HG02981 (cell line): ENCODE measurements at regions not wholly inside any gene's neighbourhood (a gene's known extent, or its start where the extent isn't known, plus 50 kb on each side); places are given as distances from the start of the nearest gene placed in this dataset.
"Not testable (repeated sequence)": the region's sequence is repeated elsewhere in the genome, so short reads cannot be mapped to it uniquely, and the experiment has no call there.

Experiments used
- ATAC-seq: cut with Tn5 transposase; IDR thresholded peaks from one replicate; pipeline ENCODE4 v1.9.1; 2021; ENCODE audit warnings: mild to moderate bottlenecking, moderate library complexity; ENCODE audit not compliant: unreplicated experiment

DNA sequence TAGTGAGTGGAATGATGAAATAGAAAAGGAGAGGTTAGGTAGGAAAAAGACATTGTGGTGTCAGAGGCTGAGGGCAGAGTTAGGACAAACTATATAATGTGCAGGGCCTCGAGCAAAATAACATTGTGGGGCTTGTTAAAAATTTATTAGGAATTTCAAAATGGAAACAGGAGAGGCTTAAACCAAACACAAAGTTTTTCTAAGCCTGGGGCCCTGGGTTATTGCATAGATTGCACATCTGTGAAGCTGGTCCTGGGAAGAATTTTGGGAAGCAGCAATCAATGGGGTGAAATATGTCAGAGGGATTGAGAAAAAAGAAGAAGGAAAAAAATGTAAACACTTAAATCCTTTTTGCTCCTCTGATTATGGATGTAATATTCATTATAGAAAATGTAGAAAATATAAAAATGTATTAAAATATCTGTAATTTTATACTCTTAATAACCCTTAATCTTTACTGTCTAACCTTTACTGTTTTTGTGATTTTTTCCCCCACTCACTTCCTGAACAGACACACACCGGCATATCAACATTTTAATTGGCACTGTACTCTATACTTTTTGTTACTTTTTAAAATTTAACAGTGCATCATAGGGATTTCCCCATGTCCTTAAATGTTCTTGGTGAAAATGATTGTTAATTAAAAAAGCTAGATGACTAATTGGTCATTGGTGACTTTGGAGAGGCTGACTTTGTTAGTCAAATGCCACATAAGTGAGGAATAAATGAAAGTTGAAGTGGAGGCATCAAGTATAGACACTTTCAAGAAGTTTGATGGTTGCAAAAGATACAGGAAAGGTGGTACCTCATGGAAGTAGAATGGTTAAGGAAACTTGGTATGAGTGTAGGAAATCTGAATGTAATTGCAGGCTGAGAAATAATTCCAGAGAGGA is 183.4 kb downstream of the NFKBIZ start:
- no peak for ATAC-seq

DNA sequence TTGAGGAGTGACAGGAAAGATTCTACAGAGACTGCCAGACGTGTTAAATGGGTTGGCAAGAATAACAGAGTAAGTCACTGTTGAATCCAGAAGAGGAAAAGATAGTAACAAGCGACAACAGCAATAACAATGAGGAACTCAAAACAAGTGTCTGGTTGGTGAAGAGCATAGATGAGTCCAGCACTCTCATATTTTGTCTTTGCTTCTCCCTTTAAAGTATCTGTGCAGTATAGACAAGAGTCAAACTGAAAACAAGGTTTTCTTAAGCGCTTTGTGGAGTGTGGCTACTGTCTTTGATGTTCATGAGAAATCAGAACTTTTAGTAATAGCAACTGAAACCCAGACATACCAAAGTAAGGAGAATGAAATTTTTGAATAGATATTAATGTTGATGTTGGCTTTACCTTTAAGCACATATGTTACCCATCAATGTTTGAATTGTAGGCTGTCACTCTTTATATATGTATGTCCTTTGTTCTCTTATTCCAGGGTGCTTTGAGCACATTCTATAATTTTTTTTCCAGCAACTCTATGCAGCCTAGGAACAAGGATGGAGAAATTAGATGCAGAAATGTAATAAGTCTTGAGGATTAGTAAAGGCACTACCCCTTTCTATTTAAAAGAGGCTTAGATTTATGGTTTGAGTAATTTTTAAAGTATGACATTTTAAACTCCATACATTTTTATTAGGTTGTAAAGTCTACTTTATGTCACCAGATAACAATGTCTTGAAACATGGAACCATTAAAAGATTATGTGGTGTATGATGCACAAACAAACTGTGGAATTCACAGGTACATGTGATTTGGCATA is 185.5 kb downstream of the NFKBIZ start:
- no peak for ATAC-seq

DNA sequence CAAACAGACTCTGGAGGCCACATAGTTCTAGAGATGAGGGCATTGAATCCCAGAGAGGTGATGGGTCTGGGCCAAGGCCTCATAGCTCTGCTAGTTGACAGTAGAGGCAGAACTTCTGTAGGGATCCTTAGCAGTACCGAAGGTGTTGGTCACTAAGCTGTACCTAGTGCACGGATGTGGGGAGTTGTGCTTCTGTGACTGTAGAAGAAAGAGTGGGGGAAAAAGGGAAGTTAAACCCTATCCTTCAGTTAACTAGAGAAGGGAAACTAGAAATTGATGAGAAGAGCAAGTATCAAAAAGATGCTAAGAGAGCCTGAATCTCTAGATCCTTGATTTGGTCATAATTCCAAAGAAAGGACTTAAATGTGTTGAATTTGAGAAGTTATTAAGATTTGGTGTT is 186.7 kb downstream of the NFKBIZ start:
- ATAC-seq = peak; percentile 52

DNA sequence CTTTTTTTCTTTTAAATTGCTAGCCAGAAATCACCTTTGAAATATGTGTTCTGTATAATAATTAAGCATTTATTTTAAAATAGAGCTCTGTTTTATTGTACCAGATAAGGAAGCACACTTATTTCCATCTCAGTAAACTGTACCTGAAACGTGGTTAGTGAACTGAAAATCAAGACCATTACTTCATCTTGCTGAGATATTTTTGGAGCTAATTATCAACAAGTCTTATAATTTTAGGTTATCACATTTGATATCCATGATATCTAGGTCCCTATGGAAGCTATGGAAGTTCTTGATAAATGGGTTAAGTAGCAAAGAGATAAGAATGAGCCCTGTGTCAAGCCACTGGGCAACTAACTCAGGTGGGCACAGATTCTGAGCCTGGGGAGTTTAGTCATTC is 187.2 kb downstream of the NFKBIZ start:
- ATAC-seq = no peak

DNA sequence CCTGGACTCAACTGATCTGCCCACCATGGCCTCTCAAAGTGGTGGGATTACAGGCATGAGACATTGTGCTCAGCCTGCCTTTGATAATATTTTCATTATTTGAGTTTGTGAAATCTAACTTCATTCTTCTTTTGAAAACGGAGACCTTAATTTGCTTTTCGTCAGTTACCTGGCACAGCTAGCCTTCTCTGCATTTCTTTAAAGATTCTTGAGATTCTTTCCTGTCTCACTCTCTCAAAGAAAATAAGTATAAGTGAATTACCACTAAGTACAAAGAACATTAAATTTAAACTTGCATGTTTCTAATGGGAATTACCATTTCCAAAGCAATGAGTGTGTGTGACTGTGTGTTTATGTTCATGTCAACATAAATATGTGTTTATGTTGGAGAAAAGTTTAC is 187.9 kb downstream of the NFKBIZ start:
- ATAC-seq = no peak

DNA sequence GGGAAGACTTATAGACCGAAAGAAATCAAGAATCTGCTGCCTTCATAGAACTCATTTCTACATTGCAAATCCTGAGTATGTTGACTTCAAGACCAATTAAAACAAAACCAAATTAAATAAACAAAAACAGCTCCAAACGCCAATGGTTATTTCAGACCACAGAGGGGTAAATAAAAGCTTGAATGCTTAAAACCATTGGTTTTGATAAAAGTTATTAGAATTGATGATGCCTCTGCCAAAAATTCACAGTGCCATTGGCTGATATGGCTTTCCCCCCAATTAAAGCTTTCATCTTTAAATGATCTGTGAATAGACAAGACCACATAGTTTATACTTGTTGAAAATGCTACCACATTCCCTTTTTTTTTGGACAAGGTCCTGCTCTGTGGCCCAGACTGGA is 188.5 kb downstream of the NFKBIZ start:
- no peak for ATAC-seq

DNA sequence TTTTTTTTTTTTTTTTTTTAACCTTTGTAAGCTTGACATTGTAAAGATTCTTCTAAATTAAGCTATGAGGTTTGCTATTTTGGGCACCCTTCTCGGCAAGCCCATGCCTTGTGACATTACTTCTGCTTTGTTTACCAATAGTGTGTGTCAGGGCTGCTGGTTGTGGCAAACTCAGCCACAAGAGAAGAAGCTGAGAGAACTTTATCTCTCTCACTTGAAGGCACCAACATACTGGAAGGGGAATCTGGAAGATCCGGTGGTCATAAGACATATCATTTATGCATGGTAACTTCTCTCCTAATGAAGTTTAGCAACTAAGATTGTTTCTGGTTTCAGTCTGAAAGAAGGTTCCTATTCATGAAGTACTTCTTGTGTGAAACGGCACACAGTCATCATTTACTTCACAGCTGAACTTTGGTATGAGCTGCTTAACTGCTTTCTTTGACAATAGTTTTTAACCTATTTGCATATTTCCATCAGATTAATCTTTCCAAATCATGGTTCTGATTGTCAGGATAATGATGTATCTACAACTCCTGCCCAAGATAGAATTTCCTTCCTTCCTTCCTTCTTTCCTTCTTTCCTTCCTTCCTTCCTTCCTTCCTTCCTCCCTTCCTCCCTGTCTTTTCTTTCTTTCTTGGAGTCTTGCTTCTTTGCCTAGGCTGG is 189.3 kb downstream of the NFKBIZ start:
- ATAC-seq = peak; percentile 72

DNA sequence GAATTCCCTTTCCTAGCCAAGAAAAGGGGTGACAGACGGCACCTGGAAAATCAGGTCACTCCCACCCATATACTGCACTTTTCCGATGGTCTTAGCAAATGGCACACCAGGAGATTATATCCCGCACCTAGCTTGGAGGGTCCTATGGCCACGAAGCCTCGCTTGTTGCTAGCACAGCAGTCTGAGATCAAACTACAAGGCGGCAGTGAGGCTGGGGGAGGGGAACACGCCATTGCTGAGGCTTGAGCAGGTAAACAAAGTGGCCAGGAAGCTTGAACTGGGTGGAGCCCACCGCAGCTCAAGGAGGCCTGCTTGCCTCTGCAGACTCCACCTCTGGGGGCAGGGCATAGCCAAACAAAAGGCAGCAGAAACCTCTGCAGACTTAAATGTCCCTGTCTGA is 190.8 kb downstream of the NFKBIZ start:
- ATAC-seq = not testable (repeated sequence)

DNA sequence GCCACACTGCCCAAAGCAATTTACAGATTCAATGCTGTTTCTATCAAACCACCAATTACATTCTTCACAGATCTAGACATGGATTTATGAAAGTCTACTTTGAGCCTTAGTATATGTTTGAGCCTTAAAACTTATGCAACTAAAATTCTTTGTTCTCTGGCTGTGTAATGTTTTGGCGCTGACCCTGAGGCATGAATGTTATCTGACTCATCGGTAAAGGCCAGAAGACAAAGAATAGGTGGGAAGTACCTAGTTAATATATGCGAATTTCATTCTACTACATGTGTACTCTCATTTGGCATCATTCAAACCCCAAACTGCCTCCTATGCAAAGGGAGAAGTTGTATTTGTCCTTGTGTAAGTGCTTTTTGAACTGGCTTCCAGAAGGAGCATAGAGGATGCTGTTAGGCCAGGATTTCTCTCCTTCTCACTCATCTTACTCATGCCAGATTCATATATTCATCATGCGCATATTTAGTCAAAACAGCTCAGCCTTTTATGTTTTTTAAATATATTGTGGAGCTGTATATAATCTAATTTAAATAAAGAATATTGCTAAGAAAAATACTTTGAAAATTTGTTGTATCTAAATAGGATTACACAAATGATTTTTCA is 204.2 kb downstream of the NFKBIZ start:
- ATAC-seq = no peak

DNA sequence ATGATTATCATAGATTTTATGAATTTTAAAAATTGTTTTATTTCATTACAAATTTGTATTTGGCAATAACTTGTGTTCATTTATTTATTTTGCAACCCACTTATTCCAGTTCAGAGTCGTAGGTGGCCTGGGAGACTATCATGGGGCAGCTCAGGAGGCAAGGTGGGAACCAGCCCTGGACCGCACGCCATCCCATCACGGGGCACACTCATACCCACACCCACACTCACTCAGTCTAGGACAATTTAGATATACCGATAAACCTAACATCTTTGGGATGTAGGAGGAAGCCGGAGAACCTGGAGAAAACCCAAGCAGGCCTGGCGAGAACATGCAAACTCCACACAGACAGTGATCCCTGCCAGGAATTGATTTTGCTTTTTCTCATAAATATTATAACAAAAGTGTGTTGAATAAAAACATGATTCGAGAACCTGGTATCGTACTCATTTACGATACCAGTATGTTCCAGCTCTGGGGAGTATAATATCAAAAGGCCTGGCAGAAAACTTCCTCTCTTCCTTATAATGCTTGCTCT is 205.3 kb downstream of the NFKBIZ start:
- no peak for ATAC-seq

DNA sequence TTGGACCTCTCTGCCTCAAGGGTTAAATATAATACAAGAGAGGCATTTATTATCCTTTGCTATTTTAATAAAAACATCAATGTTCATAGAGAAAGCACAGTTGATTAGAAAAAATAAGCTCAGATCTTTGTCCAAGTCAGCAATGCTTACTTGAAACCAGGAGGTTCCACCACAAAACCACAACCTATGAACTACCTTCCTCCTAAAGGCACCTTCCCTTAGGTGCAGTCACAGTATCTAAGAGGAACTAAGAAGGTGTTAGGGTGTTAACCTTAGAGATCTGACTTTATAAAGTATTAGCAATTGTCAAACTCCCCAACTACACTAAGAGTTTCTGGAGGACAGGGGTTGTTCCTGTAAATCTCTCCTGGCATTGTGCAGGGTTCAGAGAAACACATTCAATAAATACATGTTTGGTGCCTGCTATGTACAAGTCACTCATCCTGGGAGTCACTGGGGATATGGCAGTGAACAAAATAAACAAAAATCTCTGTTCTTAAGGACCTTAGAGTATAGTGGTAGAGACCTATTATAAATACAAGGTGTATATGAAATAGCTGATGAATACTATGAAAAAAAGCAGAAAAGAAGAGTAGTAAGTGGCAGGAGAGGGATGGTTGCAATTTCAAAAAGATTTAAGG is 208.6 kb downstream of the NFKBIZ start:
- peak; percentile 83 for ATAC-seq

DNA sequence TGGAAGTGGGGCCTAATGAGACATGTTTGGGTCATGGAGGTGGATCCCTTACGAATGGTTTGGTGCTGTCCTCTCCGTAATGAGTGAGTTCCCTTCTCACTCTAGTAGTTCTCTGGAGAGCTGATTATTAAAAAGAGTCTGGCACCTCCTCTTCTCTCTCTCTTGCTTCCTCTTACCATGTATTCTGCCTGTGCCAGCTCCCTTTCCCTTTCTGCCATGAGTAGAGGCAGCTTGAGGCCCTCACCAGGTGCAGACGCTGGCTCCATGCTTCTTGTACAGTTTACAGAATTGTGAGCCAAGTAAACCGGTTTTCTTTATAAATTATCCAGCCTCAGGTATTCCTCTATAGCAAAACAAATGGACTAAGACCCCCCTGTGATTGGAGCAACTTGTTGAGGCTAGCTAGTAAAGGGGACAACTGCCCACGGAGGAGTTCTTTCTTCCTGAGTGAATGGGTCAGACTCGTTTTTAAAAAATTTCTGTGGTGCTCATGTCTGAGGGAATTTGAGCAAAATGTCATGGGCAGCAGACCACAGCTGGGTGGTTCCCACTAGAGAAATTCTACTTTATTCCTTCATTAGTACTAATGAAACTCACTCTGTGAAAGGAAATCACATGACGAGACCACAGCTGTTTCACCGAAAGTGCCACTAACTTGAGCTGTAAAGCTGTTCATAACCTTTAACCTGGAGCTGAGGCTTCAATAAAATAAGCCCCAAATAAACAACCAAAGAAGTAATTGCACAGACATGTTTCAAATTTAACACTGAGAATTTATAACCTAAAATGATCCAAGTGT is 210.0 kb downstream of the NFKBIZ start:
- ATAC-seq = peak; percentile 72

DNA sequence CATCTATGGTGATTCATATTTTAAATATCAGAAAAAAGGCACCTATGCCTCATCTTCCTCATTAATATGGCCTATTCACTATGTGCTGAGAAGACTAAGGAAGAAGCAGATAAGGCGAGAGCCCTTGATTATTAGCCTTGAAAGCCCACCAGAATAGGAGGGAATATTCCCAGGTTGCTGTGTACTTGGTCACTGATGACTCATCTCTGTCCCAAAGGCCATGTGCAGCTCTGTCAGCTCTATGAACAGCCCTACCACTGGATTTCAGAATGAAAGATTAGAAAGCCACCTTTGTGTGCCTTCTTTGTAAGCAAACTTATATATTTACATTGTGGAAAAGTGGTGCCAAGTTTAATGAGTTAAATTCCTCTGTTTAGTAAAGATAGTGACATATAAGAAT is 211.5 kb downstream of the NFKBIZ start:
- no peak for ATAC-seq

DNA sequence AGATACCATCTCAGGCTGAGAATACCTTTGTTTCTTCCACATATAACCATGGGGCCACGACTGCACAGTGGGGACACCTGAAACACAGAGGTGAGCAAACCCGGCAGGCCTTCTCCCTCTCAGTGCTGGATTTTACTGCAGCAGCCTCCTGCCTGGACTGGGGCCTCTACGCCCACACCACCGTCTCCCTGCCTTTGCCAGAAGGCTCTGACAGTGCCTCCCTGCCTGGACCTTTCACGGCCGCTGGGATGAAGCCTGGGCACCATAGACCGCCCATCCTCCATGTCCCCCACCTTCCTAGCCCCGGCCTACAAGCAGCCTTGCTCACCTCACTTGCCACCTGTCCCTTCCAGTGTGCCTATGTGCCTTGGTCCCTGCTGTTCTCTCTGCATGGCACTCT is 214.3 kb downstream of the NFKBIZ start:
- no peak for ATAC-seq

DNA sequence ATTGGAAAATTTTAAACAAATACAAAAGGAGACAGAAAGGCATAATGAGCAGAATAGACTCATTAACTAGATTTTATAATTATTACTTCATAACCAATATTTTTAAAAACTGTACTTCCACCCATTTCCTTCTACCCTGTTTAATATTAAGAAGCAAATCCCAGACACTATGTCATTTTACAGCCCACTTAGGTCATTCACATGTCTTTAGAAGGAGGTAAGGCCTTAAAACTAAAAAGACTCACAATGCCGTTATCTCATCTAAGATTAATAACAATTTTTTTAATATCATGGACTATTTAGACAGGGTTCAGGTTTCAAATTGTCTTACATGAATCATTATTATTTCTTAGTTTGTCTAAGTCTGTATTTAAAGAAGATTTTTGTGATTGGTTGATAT is 217.2 kb downstream of the NFKBIZ start:
- no peak for ATAC-seq

DNA sequence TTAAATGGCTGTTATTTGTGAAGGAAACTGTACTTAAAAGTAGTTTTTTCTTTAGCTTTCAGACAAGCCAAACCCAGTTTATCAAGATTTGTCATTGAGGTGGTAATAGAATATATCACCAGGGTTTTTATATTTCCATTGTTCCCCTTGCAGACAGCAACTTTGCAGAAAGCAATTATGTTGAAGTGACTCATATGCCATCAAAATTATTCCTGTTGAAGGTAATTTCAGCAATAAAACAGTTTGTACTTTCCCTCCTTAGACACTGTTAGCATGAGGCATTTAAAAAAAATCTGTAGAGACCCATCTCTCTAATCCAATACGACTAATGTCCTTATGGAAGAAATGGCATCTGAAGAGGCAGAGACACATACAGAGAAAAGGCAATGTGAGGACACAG is 219.0 kb downstream of the NFKBIZ start:
- no peak for ATAC-seq

DNA sequence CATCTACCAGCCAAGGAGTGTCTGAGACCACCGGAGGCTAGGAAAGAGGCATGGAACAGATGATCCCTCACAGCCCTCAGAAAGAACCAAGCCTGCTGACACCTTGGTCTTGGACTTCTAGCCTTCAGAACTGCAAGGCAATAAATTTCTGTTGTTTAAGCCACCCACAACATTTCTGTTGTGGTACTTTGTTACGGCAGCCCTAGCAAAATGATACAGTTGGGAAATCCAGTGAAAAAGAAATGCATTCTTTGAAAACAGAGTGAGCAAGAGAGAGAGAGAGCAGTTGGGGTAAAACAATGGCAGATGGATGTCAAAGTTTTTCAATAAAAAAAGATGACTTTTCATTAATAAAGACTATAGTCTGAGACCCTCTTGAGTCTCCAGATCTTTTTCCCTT is 219.4 kb downstream of the NFKBIZ start:
- ATAC-seq = no peak

DNA sequence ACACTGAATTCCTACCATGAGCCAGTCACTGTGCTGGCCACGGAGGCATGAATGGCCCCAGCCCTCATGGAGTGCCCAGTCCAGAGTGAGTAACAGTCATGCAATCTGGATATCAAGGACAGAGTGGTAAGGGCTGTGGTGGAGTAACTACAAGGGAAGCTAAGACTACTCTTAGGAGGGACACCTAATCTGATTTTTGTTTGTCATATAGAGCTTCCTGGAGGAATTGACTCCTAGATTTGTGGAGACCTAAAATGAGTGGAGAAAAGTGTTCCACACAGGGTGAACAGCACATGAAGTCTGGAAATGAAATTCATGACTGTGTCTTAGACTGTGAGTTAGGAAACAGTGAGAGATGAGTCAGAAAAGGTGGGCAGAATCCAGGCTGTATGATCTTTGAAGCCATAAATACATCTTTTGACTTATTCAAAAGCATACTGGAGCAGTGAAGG is 219.9 kb downstream of the NFKBIZ start:
- no peak for ATAC-seq

DNA sequence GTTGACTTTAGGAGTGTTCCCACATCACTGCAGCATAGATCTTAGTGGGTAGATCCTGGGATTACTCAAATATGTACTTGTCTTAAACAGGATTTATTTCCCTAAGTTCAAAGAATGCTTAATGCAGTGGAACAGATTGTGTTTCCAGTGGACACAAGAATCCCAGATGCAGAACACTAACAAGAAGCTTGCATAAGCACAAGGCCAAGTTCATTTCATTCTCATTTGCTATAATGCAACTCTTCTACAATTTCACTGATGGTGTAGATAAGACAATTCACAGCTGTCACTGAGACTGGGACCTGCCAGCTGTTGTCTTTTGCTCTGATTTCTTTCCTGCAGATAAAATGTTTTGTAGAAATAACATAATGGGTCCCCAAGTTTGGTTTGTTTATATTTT is 225.6 kb downstream of the NFKBIZ start:
- ATAC-seq = no peak

DNA sequence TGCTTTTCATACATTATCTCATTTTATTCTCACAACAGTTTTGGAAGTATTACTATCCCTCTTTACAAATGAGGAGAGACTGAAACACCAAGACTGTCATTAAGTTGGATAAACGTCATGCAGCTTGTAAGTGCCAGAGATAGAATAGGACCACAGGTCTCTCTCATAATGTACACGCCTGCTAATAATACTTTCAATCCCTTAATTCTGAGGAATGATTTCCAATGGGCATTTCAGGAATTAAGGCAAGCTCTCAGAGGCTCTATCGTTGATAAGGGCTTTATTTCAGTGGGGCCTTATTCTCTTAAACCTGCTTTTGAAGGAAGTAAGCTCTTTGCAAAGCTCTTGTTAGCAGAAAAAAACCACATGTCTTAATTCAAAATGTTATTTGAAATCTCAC is 229.1 kb downstream of the NFKBIZ start:
- ATAC-seq = no peak
